HL-60 (cell line): ENCODE measurements at regions not wholly inside any gene's neighbourhood (a gene's known extent, or its start where the extent isn't known, plus 50 kb on each side); places are given as distances from the start of the nearest gene placed in this dataset.

Source experiments
- CTCF ChIP-seq: IDR thresholded peaks from one replicate; pipeline ENCODE4 v1.5.1; 2011; ENCODE audit warnings: low read length, control low read depth, inconsistent platforms; ENCODE audit not compliant: insufficient read depth
- POLR2AphosphoS5 ChIP-seq: IDR thresholded peaks from 2 replicates; pipeline ENCODE4 v1.6.1; 2012; ENCODE audit warnings: low read depth
- SPI1 ChIP-seq: IDR thresholded peaks from 2 replicates; pipeline ENCODE4 v1.6.1; 2012; ENCODE audit warnings: low read depth, mild to moderate bottlenecking, borderline replicate concordance

GRCh38 chr7:66474441-66474840, 154.2 kb upstream of the KCTD7 start:
- no peak for TF ChIP-seq CTCF
- TF ChIP-seq SPI1, result no peak
- no peak for TF ChIP-seq POLR2AphosphoS5
